ENCODE measurements at regions not wholly inside any gene's neighbourhood (a gene's known extent, or its start where the extent isn't known, plus 50 kb on each side); places are given as distances from the start of the nearest gene placed in this dataset.
A peak's percentile ranks its signal among the peaks of the same experiment; 100 is the strongest.

- DNase-seq, result no peak
Measured at GRCh38 chr5:73337586-73338255, 110.9 kb downstream of the FOXD1 start.

DNA sequence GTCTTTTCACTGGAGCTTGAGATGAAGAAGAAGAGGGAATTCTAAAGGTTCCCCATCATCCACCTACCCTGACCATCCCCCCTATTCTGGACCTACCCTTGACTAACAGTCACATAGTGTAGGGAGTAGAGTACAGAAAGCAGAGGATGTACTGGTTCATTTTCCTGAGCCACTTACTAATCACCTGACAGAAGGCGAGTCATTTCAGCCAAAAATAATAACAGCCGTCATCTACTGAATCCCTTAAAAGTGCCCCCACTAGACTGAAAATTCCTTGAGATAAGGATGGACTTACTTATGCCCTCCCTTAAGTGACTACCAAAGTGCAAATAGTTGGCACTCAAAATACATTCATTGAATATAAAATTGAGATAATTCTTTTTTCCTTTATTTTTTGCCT lies 112.2 kb downstream of the FOXD1 start:
- DNase-seq, result no peak

DNA sequence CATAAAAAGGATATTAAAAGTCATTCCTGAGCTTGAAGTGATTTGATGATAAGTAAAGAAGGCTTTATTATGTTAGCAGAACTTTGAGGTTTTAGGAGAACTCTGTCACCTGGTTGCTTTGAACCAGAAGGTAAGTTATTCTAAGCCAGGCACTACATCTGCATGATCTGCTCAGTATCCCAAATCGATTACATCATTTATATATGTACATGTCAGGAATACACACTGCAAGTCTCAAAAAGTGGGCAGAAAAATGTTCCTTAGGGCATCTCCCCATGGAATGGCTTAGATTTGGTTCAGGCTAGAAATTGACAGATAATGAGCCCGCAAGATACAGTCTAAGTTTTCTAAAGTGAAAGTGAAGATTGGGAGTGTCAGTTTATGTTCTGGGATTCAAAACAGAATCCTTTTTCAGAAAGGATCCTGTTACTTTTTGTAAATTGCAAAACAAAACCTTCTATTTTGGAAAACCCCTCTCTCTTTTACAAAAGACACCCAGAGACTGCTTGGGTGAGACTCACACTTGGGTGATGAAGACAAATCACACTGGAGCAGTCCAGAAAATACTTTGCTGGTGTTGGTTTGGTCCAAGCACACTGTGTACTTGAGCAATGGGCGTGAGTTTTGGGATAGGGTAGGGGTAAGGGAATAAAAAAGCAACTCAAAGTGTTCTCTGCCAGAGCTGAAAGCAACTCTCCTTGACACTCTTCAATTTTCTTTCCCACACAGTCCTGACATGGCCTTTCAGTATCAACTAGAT lies 114.5 kb downstream of the FOXD1 start:
- no peak for DNase-seq

DNA sequence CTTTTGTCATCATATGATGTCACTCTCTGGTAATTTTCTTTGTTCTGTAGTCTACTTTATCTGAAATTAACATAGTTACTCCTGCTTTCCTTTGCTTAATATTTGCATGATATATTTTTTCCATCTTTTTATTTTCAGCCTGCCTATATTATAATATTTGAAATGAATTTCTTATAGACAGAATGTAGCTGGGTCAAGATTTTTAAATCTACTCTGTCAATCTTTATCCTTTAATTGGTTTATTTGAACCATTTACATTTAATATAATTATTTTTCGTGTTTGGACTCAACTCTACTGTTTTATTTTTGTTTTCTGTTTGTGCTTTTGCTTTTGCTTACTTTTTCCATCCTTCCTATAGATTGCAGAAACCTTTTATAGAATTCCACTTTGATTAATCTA lies 118.0 kb downstream of the FOXD1 start:
- no peak for DNase-seq

DNA sequence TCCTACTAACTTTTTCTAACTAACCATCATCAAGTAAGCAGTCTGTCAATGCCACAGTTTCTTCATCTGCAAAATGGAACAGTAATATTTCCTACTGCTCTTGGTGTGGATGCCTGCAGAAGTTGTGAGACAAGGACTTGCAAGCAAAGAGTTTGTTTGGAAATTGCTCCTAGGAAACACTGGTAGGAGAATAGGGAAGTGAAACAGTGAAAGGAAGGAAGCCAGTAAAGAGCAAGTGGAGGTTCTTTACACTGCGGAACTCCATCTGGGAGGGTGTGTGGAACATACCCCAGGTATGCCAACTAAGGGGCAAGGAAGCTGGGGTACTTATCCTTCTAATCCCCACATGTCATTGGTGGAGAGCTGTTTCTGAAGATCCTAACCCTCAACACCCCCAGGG lies 119.9 kb downstream of the FOXD1 start:
- peak; percentile 77 for DNase-seq

DNA sequence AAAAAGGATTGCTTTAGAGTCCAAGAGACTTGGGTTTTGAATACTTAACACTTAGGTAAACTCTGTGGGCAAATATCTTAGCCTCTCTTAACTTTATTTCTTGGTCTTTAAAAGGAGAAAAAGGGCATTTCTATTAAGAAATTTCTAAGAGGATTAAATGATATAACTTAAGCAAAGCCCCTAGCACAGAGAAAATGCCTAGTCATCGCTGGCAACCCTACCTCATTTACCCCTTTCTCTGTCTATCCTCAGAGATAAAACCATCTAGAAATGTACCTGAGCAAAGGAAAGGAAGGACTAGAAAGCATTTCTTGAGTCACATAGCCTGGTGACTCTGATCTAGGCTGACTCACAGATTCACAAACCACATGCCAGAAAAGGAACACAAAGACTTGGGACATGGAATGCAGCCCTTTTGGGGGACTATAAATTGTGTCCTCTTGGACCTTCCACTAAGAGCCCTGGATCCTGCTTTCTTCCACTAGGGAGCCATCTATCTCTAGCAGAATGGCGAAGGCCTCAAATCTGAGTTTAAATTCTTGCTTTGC lies 120.6 kb downstream of the FOXD1 start:
- no peak for DNase-seq

DNA sequence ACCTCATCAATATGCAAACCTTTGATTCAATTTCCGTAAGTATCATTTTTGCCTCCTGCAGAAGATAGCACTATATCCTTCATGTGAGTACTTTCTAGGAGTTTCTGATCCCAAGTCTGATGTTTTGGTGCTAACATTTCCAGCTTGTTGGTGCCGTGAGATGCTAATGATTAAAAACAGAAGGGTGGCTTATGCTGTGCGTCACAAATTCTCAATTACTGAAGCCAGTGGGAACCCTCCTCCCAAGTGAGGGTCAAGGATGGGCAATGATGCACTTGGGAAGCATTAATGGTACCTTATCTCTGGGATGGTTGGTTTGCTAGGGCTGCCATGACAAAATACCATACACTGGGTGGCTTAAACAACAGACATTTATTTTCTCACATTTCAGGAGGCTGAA lies 123.0 kb downstream of the FOXD1 start:
- DNase-seq, result no peak

DNA sequence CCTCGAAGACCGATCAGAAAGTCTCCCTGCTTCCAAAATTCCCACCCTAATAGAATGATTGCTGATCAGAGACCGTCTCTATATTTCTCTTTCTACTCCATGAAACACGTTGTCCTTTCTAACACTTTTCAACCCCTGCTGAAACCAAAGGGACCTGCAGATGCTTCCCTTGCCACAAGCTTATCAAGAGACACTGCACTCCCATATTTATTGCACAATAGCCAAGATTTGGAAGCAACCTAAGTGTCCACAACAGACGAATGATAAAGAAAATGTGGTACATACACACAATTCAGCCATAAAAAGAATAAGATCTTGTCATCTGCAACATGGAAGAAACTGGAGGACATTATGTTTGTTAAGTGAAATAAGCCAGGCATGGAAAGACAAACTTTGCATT lies 125.1 kb downstream of the FOXD1 start:
- DNase-seq, result no peak

DNA sequence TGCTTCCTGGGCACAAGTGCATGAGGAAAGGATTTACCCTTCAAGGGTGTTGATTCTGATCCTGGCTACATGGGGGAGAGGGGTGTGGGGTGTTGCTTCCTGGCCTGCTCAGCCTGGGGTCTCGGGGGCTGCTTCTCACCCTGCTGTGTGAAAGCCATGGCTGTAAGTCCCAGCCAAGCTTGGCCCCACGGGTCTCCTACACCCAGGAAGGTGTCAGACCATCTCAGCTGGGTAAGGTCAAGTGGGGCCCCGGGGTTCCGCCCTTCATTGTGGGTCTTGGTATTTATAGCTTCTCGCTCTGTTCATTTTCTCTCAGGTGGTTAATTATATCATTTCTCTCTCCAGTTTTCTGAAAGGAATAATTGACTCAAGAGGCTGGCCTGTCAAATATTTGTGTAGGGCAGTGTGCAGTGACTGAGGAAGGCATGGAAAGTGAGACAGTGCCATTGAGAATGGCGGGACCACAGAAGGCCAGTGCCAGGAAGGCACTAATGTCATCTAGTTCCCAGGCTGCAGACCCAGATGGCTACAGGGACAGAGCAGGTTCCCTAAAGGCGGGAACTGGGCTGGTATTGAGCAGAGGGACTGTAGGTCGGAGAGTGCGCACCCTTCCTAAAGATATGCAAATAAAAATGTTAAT lies 126.0 kb downstream of the FOXD1 start:
- DNase-seq, result no peak

GRCh38 chr5:73321757-73322436 lies 126.7 kb downstream of the FOXD1 start:
- no peak for DNase-seq

GRCh38 chr5:73319036-73319435 lies 129.5 kb downstream of the FOXD1 start:
- DNase-seq, result no peak

GRCh38 chr5:73318308-73318719 lies 130.3 kb downstream of the FOXD1 start:
- DNase-seq, result no peak

GRCh38 chr5:73317523-73317922 lies 131.1 kb downstream of the FOXD1 start:
- no peak for DNase-seq

DNA sequence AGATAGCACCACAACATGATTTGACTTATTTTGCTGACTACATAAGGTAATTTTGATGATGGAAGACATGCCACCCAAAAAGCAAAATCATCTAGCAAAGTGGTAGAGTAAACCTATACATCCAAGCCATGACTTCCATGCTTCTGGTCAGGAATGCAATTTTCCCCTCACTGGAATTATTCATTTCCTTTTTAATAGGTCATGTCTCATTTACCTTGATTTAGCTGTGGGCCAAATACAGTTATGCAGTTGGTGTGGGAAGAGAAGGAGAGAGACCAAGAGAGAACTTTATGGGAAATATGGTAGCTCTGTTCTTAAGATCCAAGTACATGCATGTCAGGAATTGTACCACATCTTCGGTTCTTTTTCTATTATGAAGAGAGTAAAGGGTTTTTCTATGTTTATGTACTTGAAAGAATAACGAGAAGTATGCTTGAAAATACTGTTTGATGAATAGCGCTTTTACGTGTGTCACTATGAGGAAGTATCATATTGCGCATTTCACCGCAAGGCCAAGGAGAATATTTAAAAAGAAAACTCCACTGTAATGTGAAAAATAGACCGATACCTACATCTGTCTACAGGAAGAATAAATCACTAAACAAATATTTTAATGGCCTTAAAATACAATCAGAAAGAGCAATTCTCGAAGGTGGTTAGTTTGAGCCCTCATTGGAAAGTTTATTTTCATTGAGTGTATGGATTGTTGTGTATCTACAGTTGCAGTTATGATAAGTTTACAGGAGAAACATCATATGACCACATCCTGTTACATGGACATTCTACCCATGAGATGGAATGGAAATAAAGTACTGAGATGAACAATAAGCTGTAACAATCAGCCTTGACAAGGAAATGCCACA lies 134.0 kb downstream of the FOXD1 start:
- peak; percentile 51 for DNase-seq

- no peak for DNase-seq
Measured at GRCh38 chr5:73312872-73313510, 135.6 kb downstream of the FOXD1 start.

GRCh38 chr5:73312146-73312871 lies 136.3 kb downstream of the FOXD1 start:
- DNase-seq, result peak; percentile 88

DNA sequence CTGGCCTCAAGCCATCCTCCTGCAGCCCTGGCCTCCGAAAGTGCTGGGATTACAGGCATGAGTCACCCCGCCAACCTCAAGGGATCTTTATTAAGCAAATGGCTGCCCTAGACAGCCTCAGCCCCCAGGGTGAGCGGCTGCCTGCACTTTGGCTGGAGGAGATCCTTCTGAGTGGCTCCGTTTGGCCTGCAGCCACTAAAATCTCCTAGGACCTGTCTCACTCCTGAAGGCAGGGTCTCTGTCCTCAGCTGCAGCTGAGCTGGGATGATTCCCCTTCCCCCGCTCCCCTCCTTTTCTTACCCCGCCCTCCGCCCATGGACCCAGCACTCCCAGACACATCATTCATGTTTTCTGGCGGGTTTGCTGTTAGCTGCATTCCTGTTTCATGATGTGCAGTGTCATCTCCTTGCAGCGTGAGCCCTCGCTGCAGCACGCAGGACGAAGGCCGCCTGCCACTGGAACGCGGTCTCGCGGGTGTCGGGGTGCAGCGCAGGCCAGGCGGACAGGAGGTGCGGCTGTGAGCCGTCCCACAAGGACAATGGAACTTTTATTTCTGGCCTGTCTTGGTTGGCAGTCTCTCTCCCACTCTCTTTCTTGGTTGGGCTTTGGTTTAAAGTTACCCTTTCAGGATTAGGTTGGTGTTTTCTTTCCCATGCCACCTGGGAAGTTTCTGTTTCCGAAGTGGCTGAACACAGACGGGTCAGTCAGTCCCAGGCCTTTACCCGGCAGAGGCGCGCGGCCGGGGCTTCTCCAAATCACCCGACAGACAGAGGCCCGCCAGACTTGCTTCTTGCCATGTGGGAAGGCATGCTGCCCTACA lies 137.1 kb downstream of the FOXD1 start:
- peak; percentile 31 for DNase-seq

- no peak for DNase-seq
Measured at GRCh38 chr5:73307645-73308355, 134.8 kb downstream of the TMEM174 start.

DNA sequence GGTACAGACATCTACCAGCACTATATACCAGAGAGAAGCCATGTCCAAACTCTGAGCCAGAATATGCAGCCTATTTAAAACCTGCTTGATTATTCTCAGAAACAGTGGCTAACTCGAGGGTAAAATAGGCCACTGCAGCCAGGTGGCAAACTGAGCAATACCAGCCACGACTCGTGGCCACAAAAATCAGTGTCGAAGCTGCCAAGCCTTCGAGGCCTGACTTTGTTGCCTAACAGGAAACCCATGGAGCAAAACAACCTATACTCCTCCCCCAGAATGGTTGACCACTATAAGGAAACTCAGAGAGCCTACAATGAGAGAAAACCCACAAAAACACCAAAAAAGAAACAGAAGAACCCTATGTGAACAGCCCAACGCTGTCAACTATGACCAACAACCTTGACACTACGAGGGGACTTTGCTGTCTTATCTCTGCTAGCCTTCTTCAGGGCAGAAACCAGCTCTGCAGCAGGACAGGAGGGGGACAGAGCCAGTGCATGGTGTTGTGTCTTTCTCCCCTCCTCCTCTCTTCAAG lies 133.8 kb downstream of the TMEM174 start:
- peak; percentile 73 for DNase-seq
